H1 (cell line): ENCODE measurements at regions not wholly inside any gene's neighbourhood (a gene's known extent, or its start where the extent isn't known, plus 50 kb on each side); places are given as distances from the start of the nearest gene placed in this dataset.
A peak's percentile ranks its signal among the peaks of the same experiment; 100 is the strongest.

Experiments used
- CTCF ChIA-PET: fragments of 300-600 bp; sonication (Branson Sonifier 250); formaldehyde crosslinking; loops from one replicate; lab custom pipeline; 2021; ENCODE audit not compliant: partially characterized antibody; lab: Charles Lee
- POLR2A ChIA-PET: fragments of 300-600 bp; sonication (Branson Sonifier 250); formaldehyde crosslinking; loops from one replicate; lab custom pipeline; 2021; ENCODE audit warnings: inconsistent platforms; ENCODE audit not compliant: partially characterized antibody; lab: Charles Lee
- DNase-seq, 2 experiments: peaks; one replicate each; pipeline versions ENCODE4 v3.0.0 to v3.0.0-alpha.2; 2010 to 2022; ENCODE audit warnings: low spot score in 2 of 2, low read depth in 1 of 2, mixed read lengths in 1 of 2
- FAIRE-seq: peaks from 2 replicates; lab custom pipeline; 2011; peaks lifted over from hg19 to GRCh38; lab: Jason Lieb, UNC
- H2AFZ ChIP-seq: 2 replicates; pipeline ENCODE4 v1.8.1; 2012; ENCODE audit warnings: low read length, inconsistent platforms
- H2AK5ac ChIP-seq: 2 replicates; pipeline ENCODE4 v1.6.1; 2013; ENCODE audit warnings: low read depth, low read length
- H2BK120ac ChIP-seq: replicated peaks from 2 replicates; pipeline ENCODE3; 2013; ENCODE audit warnings: low read depth, low read length, inconsistent platforms
- H2BK12ac ChIP-seq: 2 replicates; pipeline ENCODE4 v1.6.1; 2013; ENCODE audit warnings: low read depth, low read length
- H2BK15ac ChIP-seq: 2 replicates; pipeline ENCODE4 v1.6.1; 2013; ENCODE audit warnings: low read length
- H2BK20ac ChIP-seq: 2 replicates; pipeline ENCODE4 v1.6.1; 2013; ENCODE audit warnings: low read length
- H2BK5ac ChIP-seq: 2 replicates; pipeline ENCODE4 v1.6.1; 2013; ENCODE audit warnings: low read depth, low read length
- H3K14ac ChIP-seq: 2 replicates; pipeline ENCODE4 v1.6.1; 2013; ENCODE audit warnings: inconsistent platforms; ENCODE audit not compliant: insufficient read length
- H3K18ac ChIP-seq: 2 replicates; pipeline ENCODE4 v1.6.1; 2013; ENCODE audit warnings: low read length; ENCODE audit errors: extremely low read depth
- H3K23ac ChIP-seq: 2 replicates; pipeline ENCODE4 v1.6.1; 2013; ENCODE audit warnings: inconsistent platforms; ENCODE audit not compliant: insufficient read length
- H3K23me2 ChIP-seq: 2 replicates; pipeline ENCODE4 v1.6.1; 2013; ENCODE audit warnings: low read depth, low read length
- H3K27ac ChIP-seq: 2 replicates; pipeline ENCODE4 v1.6.1; 2011; ENCODE audit warnings: low read depth, low read length, inconsistent platforms
- H3K27me3 ChIP-seq, 4 experiments: replicated peaks in 1 of 4; 1 replicate in 1 of 4; 2 replicates in 3 of 4; pipeline versions ENCODE4 v1.6.1 to v1.8.1; 2011 to 2013; ENCODE audit warnings: low read length in 3 of 4, mild to moderate bottlenecking in 3 of 4, inconsistent platforms in 2 of 4, mixed read lengths in 2 of 4, moderate library complexity in 1 of 4; ENCODE audit not compliant: control insufficient read depth in 3 of 4, insufficient read depth in 3 of 4; ENCODE audit errors: extremely low read depth in 1 of 4
- H3K36me3 ChIP-seq, 4 experiments: 2 replicates each; pipeline versions ENCODE4 v1.6.1 to v1.8.1; 2011 to 2013; ENCODE audit warnings: mild to moderate bottlenecking in 4 of 4, low read length in 3 of 4, moderate library complexity in 2 of 4, control low read depth in 1 of 4, inconsistent platforms in 1 of 4; ENCODE audit not compliant: insufficient read depth in 4 of 4, control insufficient read depth in 2 of 4
- H3K4ac ChIP-seq: replicated peaks from 2 replicates; pipeline ENCODE3; 2013; ENCODE audit warnings: low read length, low read depth, mixed read lengths, inconsistent platforms; ENCODE audit not compliant: insufficient read length
- H3K4me1 ChIP-seq, 4 experiments: replicated peaks in 1 of 4; 1 replicate in 1 of 4; 2 replicates in 3 of 4; pipeline versions ENCODE4 v1.6.1 to v1.8.1; 2011 to 2013; ENCODE audit warnings: low read length in 3 of 4, inconsistent platforms in 2 of 4, mixed read lengths in 1 of 4; ENCODE audit not compliant: insufficient read depth in 4 of 4, control insufficient read depth in 3 of 4
- H3K4me2 ChIP-seq, 2 experiments: 2 replicates each; pipeline versions ENCODE4 v1.6.1 to v1.8.1; 2011 to 2013; ENCODE audit warnings: low read depth in 2 of 2, low read length in 2 of 2, control low read depth in 1 of 2, inconsistent platforms in 1 of 2, mild to moderate bottlenecking in 1 of 2; ENCODE audit not compliant: insufficient read depth in 1 of 2
- H3K4me3 ChIP-seq, 4 experiments: fragments of 200-600, 300-600 bp in 1 of 4; sonication (generic), shearing (Covaris generic), sonication (Bioruptor Twin) in 1 of 4; 2 replicates each; pipeline versions ENCODE4 v1.5.1 to v1.8.1; 2011 to 2016; ENCODE audit warnings: low read length in 4 of 4, low read depth in 3 of 4, control low read depth in 2 of 4, inconsistent platforms in 2 of 4, mild to moderate bottlenecking in 2 of 4, mixed read lengths in 1 of 4, moderate library complexity in 1 of 4; ENCODE audit not compliant: insufficient read depth in 2 of 4; ENCODE audit errors: extremely low read depth in 1 of 4
- H3K56ac ChIP-seq: replicated peaks from 2 replicates; pipeline ENCODE3; 2013; ENCODE audit warnings: low read depth, mild to moderate bottlenecking, mixed read lengths, low read length, inconsistent platforms; ENCODE audit not compliant: insufficient read length
- H3K79me1 ChIP-seq: 2 replicates; pipeline ENCODE4 v1.6.1; 2013; ENCODE audit warnings: low read depth, low read length, control low read depth
- H3K79me2 ChIP-seq, 2 experiments: 2 replicates each; pipeline versions ENCODE4 v1.6.1 to v1.8.1; 2012 to 2013; ENCODE audit warnings: low read length in 2 of 2, mild to moderate bottlenecking in 2 of 2, inconsistent platforms in 1 of 2; ENCODE audit not compliant: insufficient read depth in 2 of 2, control insufficient read depth in 1 of 2
- H3K9ac ChIP-seq, 4 experiments: replicated peaks in 1 of 4; 1 replicate in 1 of 4; 2 replicates in 3 of 4; pipeline versions ENCODE4 v1.6.1 to v1.8.1; 2011 to 2013; ENCODE audit warnings: low read depth in 3 of 4, low read length in 3 of 4, control low read depth in 2 of 4, mild to moderate bottlenecking in 2 of 4, moderate library complexity in 2 of 4, inconsistent platforms in 1 of 4; ENCODE audit errors: extremely low read depth in 1 of 4
- H3K9me3 ChIP-seq, 2 experiments: 2 replicates each; pipeline versions ENCODE4 v1.6.1 to v1.8.1; 2012 to 2013; ENCODE audit warnings: mild to moderate bottlenecking in 2 of 2, moderate library complexity in 2 of 2, control low read depth in 1 of 2, inconsistent platforms in 1 of 2, low read depth in 1 of 2, low read length in 1 of 2, mixed read lengths in 1 of 2; ENCODE audit not compliant: insufficient read depth in 2 of 2
- H4K20me1 ChIP-seq, 2 experiments: replicated peaks in 1 of 2; 2 replicates each; pipeline versions ENCODE3 to v1.8.1; 2011 to 2013; ENCODE audit warnings: inconsistent platforms in 2 of 2, low read length in 2 of 2, mild to moderate bottlenecking in 1 of 2; ENCODE audit not compliant: insufficient read depth in 2 of 2, control insufficient read depth in 1 of 2
- H4K5ac ChIP-seq: 2 replicates; pipeline ENCODE4 v1.6.1; 2013; ENCODE audit warnings: low read length, low read depth, mixed read lengths, inconsistent platforms; ENCODE audit not compliant: insufficient read length
- H4K8ac ChIP-seq: 2 replicates; pipeline ENCODE4 v1.8.0; 2013; ENCODE audit warnings: mild to moderate bottlenecking, moderate library complexity, low read length, inconsistent platforms; ENCODE audit not compliant: insufficient read depth; ENCODE audit errors: extremely low read depth
- H4K91ac ChIP-seq: replicated peaks from 2 replicates; pipeline ENCODE3; 2013; ENCODE audit warnings: low read length, mixed read lengths, inconsistent platforms; ENCODE audit not compliant: insufficient read length
- BACH1 ChIP-seq: IDR thresholded peaks from 2 replicates; pipeline ENCODE4 v1.6.1; 2012; ENCODE audit warnings: low read length, improper control_type of control experiment
- BRCA1 ChIP-seq: IDR thresholded peaks from 2 replicates; pipeline ENCODE4 v1.6.1; 2012; ENCODE audit warnings: low read depth, low read length, improper control_type of control experiment
- CREB1 ChIP-seq: IDR thresholded peaks from 2 replicates; pipeline ENCODE4 v1.6.1; 2012; ENCODE audit warnings: inconsistent platforms
- JUN ChIP-seq: IDR thresholded peaks from 2 replicates; pipeline ENCODE4 v1.6.1; 2011; ENCODE audit warnings: low read depth, mild to moderate bottlenecking, improper control_type of control experiment, low read length
- POLR2A ChIP-seq, 2 experiments: IDR thresholded peaks; 1 replicate in 1 of 2; 2 replicates in 1 of 2; pipeline ENCODE4 v1.6.1; 2011; ENCODE audit warnings: low read depth in 2 of 2, low read length in 2 of 2, mild to moderate bottlenecking in 2 of 2; ENCODE audit errors: control extremely low read depth in 1 of 2
- SAP30 ChIP-seq: fragments of 300-600 bp; sonication (generic); IDR thresholded peaks from 2 replicates; pipeline ENCODE4 v1.7.1; 2012; ENCODE audit warnings: low read length, moderate library complexity, mild to moderate bottlenecking, inconsistent platforms; ENCODE audit not compliant: insufficient read depth, insufficient replicate concordance
- SIN3A ChIP-seq, 2 experiments: IDR thresholded peaks in 1 of 2; conservative IDR thresholded peaks in 1 of 2; 2 replicates each; pipeline ENCODE4 v1.6.1; 2011 to 2012; ENCODE audit warnings: low read length in 2 of 2, improper control_type of control experiment in 1 of 2, low read depth in 1 of 2, mild to moderate bottlenecking in 1 of 2
- SP4 ChIP-seq: IDR thresholded peaks from 2 replicates; pipeline ENCODE4 v1.6.1; 2012; ENCODE audit warnings: low read length, inconsistent platforms
- TAF7 ChIP-seq: optimal IDR thresholded peaks from 2 replicates; pipeline ENCODE3; 2011; ENCODE audit warnings: low read depth, mild to moderate bottlenecking, inconsistent platforms, low read length, moderate library complexity, borderline replicate concordance
- TBP ChIP-seq: IDR thresholded peaks from 2 replicates; pipeline ENCODE4 v1.6.1; 2011; ENCODE audit warnings: low read depth, low read length, improper control_type of control experiment
- TEAD4 ChIP-seq: IDR thresholded peaks from 2 replicates; pipeline ENCODE4 v1.6.1; 2012; ENCODE audit warnings: low read depth, low read length, inconsistent platforms, mixed read lengths
- WGBS, 2 experiments: shearing (Covaris generic) in 1 of 2; methylation state at CpG; one replicate each; pipeline versions ENCODE4 v1.1.6 to v1.1.7; 2013 to 2015; ENCODE audit warnings: low lambda C conversion rate in 2 of 2, mixed read lengths in 2 of 2, inconsistent platforms in 1 of 2, low coverage in 1 of 2, missing lambda C conversion rate in 1 of 2; ENCODE audit not compliant: insufficient replicate concordance in 2 of 2, insufficient coverage in 1 of 2, insufficient read length in 1 of 2; ENCODE audit errors: extremely low coverage in 1 of 2, missing lambda C conversion rate in 1 of 2; 5-methylcytosine and 5-hydroxymethylcytosine counted together

GRCh38 chr12:27905285-27906126 is 67.0 kb downstream of the PTHLH start:
- Histone ChIP-seq H2BK120ac (peak overlapping the region; percentile 81), H3K23me2 (peaks cover 2% of the 10 kb centered on the region; the same call in 1 of the 2 replicates), H3K9ac (no peak overlapping the region), H4K20me1 (no peaks in the 10 kb centered on the region), H3K36me3 (no peaks in the 10 kb centered on the region; a peak in 1 of 8 replicates), H3K79me1 (no peaks in the 10 kb centered on the region), H3K4me3 (peak overlapping the region in 2 of 4 experiments; percentile 4 to 35; a peak in 1 of 8 replicates), H2AK5ac (no peak overlapping the region; the same call in 1 of the 2 replicates), H3K9me3 (peaks cover 3 to 6% of the 10 kb centered on the region in 2 experiments; a peak in 2 of 4 replicates), H3K56ac (no peak overlapping the region), H3K14ac (no peak overlapping the region), H3K79me2 (no peaks in the 10 kb centered on the region), H3K18ac (peak overlapping the region; percentile 71), H4K91ac (no peak overlapping the region), H4K5ac (peak overlapping the region; percentile 70), H2BK12ac (peak overlapping the region; percentile 75; the same call in 1 of the 2 replicates), H3K27ac (0 out of 2 replicates have a peak overlapping the region, but pooled peaks have one; percentile 22), H3K4ac (peak overlapping the region; percentile 85), H3K27me3 (no peaks in the 10 kb centered on the region), H3K4me1 (peaks cover 0 to 15% (median 2%) of the 10 kb centered on the region in 4 experiments; a peak in 3 of 7 replicates), H2BK5ac (peak overlapping the region; percentile 87; the same call in 1 of the 2 replicates), H2AFZ (no peak overlapping the region), H2BK15ac (no peak overlapping the region), H4K8ac (no peak overlapping the region), H3K23ac (no peak overlapping the region), H3K4me2 (peak overlapping the region; percentile 24 to 49; a peak in 2 of 4 replicates), H2BK20ac (peak overlapping the region; percentile 10; the same call in 1 of the 2 replicates)
- WGBS, 2 experiments: 60% methylated on average over 6 of the region's 6 CpGs; no CpG with 5 or more reads in 1 of the 2 experiments
- POLR2A ChIA-PET: interaction anchor here (0.6 to 2.5 kb wide), 3 partner anchors 9 to 253 kb away, joined by 3 to 7 read pairs (median 4); partner anchors contain the start of genes KLHL42 and MANSC4
- CTCF ChIA-PET: interaction anchor here (0.6 to 1.9 kb wide), 7 partner anchors 10 to 104 kb away, joined by 3 to 6 read pairs (median 3); no protein-coding TSS in a partner anchor
- DNase-seq (peak in 1 of 2 experiments; percentile 34), FAIRE-seq (peak; percentile 92)
- TF ChIP-seq SIN3A (conservative IDR thresholded peaks at IDR 0.05 in 1 of 2, IDR thresholded peaks at IDR 0.05 in 1 of 2; ENCODE audit: low read depth in 1 of 2, low read length in 2 of 2) (no peak), SAP30 (no peak), JUN (peak; percentile 82; the same call in 1 of the 2 replicates), TAF7 (no peak), TEAD4 (no peak), CREB1 (no peak), POLR2A (IDR thresholded peaks at IDR 0.05; ENCODE audit: control extremely low read depth in 1 of 2, low read depth in 2 of 2, low read length in 2 of 2) (no peak), SP4 (no peak), TBP (no peak), BACH1 (no peak), BRCA1 (no peak)
